AG04449 (cell line): ENCODE measurements at regions not wholly inside any gene's neighbourhood (a gene's known extent, or its start where the extent isn't known, plus 50 kb on each side); places are given as distances from the start of the nearest gene placed in this dataset.

Experiments
- CTCF ChIA-PET: fragments of 350-600 bp; formaldehyde crosslinking; extraction: SDS; loops from one replicate; lab custom pipeline; 2021; ENCODE audit warnings: antibody characterized with exemption; lab: Yijun Ruan, JAX
- POLR2A ChIA-PET: fragments of 400-600, 350-600 bp; formaldehyde crosslinking; extraction: SDS; loops from one replicate; lab custom pipeline; 2020; ENCODE audit warnings: antibody characterized with exemption, inconsistent platforms; lab: Yijun Ruan, JAX
- DNase-seq: peaks from one replicate; pipeline ENCODE4 v3.0.0-alpha.2; 2010; ENCODE audit warnings: low read depth, low spot score
- H3K4me3 ChIP-seq: 2 replicates; pipeline ENCODE4 v1.5.1; 2011; ENCODE audit warnings: low read depth, mild to moderate bottlenecking, control low read depth, low read length
- TF ChIP-seq, protein P1 (sequence below): IDR thresholded peaks from one replicate; pipeline ENCODE4 v1.5.1; 2011; ENCODE audit warnings: mild to moderate bottlenecking, moderate library complexity, low read length, control low read depth, inconsistent platforms; ENCODE audit not compliant: insufficient read depth; ENCODE audit errors: missing control alignments

DNA sequence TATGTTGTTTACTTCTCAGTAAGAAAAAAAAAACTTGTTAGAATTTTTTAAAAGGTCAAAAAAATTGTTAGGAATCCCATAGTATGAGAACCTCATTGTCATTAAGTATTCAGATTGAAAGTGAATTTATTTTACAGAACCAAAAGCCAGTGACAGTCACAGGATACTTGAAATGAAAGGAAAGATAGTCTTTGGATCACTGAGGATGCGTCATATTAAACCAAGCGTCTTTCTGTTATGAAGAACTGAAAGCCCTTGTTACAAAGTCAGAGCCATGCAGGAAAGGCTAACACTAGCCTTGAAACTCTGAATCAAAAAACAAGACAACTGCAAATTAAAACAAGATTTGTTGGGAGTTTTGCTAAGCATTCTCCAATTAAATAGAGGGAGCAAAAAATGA lies 1348.0 kb upstream of the SLC10A2 start:
- ChIA-PET CTCF (no interaction called here), POLR2A (no interaction called here)
- H3K4me3 ChIP-seq: no peak overlapping the region
- no peak for DNase-seq
- TF ChIP-seq, protein P1, sequence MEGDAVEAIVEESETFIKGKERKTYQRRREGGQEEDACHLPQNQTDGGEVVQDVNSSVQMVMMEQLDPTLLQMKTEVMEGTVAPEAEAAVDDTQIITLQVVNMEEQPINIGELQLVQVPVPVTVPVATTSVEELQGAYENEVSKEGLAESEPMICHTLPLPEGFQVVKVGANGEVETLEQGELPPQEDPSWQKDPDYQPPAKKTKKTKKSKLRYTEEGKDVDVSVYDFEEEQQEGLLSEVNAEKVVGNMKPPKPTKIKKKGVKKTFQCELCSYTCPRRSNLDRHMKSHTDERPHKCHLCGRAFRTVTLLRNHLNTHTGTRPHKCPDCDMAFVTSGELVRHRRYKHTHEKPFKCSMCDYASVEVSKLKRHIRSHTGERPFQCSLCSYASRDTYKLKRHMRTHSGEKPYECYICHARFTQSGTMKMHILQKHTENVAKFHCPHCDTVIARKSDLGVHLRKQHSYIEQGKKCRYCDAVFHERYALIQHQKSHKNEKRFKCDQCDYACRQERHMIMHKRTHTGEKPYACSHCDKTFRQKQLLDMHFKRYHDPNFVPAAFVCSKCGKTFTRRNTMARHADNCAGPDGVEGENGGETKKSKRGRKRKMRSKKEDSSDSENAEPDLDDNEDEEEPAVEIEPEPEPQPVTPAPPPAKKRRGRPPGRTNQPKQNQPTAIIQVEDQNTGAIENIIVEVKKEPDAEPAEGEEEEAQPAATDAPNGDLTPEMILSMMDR: no peak

- H3K4me3 ChIP-seq: no peak overlapping the region
- POLR2A ChIA-PET: no interaction called here
- CTCF ChIA-PET: no interaction called here
- TF ChIP-seq, protein P1: no peak
- no peak for DNase-seq
These were observed 1345.0 kb upstream of the SLC10A2 start for GRCh38 chr13:104411141-104411765.

DNA sequence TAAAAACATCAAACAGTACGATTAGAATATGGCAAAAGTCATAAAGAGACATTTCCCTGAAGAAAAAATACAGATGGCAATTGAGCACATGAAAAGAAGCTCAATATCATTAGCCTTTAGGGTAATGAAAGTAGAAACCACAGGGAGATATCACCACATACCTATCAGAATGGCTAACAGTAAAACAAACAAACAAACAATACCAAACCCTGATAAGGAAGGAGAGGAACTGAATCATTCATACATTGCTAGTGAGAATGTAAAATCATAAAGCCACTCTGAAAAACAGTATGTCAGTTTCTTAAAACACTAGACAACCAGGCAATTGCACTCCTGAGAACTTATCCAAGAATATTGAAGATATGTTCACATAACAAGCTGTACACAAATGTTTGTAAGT lies 1342.5 kb upstream of the SLC10A2 start:
- ChIA-PET CTCF (no interaction called here), POLR2A (no interaction called here)
- no peak overlapping the region for H3K4me3 ChIP-seq
- DNase-seq: no peak
- TF ChIP-seq, protein P1: no peak

GRCh38 chr13:104404325-104404724 lies 1338.1 kb upstream of the SLC10A2 start:
- ChIA-PET CTCF (no interaction called here), POLR2A (no interaction called here)
- DNase-seq: no peak
- no peak overlapping the region for H3K4me3 ChIP-seq
- TF ChIP-seq, protein P1: no peak

DNA sequence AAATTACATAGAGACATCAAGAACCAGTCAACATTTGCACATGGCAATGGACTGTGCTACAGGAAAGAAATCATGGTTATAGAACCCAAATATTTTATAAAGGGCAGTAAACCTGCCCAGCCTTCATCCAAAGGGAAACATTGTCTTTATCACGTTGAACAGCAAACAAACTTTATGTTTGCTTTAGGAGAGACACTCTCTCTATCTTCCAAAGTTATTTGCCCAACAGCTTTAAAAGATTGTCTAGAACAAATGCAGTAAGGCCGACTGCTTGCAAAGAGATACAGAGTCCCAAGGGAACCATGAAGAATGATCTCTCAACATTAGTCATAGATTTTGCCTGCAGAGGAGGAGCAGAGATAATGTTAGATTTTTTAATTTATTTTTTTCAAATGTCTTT lies 1323.5 kb upstream of the SLC10A2 start:
- no peak for DNase-seq
- CTCF ChIA-PET: no interaction called here
- POLR2A ChIA-PET: no interaction called here
- H3K4me3 ChIP-seq: no peak overlapping the region
- TF ChIP-seq, protein P1: no peak

GRCh38 chr13:104387510-104387909 lies 1321.3 kb upstream of the SLC10A2 start:
- DNase-seq: no peak
- ChIA-PET POLR2A (no interaction called here), CTCF (no interaction called here)
- TF ChIP-seq, protein P1: no peak
- H3K4me3 ChIP-seq: no peak overlapping the region
